Myocyte (in vitro differentiated cells): ENCODE measurements at regions not wholly inside any gene's neighbourhood (a gene's known extent, or its start where the extent isn't known, plus 50 kb on each side); places are given as distances from the start of the nearest gene placed in this dataset.

ENCODE experiments used
- DNase-seq: peaks from one replicate; pipeline ENCODE4 v3.0.0-alpha.2; 2012; ENCODE audit warnings: low read depth

- DNase-seq: no peak
Observed at GRCh38 chr7:79723833-79724618, 270.6 kb upstream of the MAGI2 start.

DNA sequence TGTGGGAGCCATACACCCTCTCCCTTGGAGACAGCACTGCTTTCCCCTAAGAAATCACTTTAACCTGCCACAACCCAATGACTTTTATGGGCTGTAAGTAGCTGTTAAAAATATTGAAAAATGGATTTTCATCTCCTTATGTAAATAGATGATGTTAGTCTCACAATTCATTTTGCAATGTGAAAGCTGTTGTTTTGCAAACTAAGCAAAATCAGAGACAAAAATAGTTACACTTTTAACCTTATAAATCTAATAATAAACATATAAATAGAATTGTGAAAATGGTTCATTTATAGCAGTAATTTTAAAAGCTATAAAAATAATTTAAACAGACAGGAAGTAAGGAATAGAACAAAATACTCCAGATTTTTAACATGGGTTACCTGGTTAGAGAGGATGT is 268.8 kb upstream of the MAGI2 start:
- DNase-seq: no peak

GRCh38 chr7:79719216-79719615 is 265.7 kb upstream of the MAGI2 start:
- DNase-seq: no peak

DNA sequence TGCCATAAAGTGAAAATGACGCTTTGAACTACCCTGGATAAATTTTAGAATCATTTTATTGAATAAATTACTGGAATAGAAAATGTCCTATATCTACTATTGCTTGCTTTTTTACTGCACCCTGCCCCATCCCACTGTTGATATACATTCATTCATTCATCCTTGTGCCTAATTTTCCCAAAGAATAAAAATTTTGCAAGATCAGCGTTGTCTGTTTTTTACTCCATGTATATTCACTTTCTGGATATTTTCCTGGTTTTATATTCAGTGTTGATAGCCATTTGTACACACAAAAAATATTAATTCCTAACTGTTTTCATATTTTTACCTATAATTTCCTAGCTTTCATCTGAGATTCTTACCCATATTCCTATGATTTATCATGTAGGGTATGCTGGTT is 262.9 kb upstream of the MAGI2 start:
- no peak for DNase-seq

GRCh38 chr7:79714081-79714480 is 260.6 kb upstream of the MAGI2 start:
- DNase-seq: no peak

DNA sequence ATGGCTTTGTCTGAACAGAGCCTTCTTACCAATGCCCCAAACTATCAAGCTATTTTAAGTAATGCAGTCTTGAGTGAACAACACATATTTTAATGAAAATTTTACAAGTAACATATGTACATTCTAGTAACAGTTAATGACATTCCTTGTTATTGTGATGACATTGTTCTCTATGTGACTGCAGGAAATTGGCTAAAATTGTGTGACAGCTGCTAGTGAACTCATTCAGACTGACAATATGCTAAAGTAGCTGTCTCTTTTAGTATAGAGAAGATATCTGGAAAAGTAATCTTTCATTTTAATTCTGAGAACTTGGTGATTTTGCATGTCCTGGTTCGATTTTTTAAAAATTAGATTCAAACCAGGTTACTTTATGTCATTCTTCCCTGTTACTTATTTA is 259.8 kb upstream of the MAGI2 start:
- DNase-seq: no peak

DNA sequence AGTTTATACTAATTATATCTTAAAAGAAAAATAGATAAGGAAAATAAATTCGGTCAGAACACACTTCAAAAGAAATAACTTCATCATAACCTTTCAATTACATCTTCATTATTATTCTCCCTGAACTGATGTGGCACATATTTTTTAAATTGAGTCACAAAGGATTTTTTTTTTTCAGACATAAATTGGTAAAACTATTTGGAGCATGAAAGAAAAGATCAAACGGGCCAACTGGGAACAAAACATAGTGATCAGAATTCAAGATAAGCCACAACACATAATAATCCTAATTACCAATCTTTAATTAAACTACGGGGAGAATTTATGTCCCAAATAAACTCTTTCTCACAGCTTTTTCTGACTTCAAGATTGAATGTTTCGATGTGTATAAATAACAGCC is 258.2 kb upstream of the MAGI2 start:
- DNase-seq: no peak

DNA sequence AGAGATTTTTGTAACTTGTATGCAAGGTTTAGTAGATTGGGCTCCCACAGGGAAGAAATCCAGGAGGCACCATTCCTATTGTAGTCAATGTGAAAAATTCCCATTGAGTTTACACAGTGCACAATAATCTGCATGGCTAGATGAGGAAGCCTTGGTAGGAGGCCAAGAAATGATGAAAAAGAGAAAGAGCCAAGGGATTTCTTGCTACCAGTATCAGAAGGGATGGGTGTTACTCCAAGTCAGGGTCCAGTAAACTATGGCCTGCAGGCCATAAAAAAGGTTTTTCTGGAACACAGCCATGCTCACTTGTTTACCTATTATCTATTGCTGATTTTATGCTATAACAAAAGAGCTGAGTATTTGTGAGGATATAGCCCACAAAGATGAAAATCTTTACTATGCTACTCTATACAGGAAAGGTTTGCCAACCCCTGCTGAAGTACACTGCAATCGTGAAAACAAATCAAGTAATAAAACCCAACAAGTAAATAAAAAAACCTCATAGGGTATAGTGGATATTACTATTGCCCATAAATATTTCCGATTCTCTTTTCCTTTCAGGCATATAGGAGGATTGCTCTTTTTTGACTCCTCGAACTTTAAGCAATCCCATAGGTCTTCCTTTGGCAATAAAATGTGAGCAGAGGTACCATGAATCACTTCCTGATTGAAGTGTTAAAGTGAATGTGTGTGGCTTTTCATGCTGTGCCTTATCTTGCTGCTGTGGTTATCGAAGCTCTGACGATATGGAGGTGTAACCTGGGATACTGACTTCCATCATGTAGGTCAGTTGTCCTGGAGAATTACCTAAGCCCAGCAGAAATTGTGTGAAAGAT is 256.3 kb upstream of the MAGI2 start:
- DNase-seq: no peak

- DNase-seq: no peak
Observed at GRCh38 chr7:79702116-79702515, 248.6 kb upstream of the MAGI2 start.

DNA sequence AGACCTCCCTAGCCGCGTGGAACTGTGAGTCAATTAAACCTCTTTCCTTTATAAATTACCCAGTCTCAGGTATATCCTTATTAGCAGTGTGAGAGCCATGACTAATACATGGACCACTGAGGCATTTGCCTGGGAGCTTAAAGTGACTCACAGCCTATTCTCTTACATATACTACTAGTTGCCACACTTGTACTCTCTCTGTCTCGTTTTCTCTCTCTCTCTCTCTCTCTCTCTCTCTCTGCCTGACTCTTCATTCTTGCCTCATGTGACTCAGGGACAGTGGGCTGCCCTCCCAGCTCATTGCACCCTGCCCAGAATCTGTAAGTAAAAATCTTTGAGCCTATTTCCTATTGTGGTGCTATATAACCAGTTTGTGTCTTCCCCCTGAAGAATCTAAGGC is 238.5 kb upstream of the MAGI2 start:
- DNase-seq: peak; percentile 12

GRCh38 chr7:79691074-79691473 is 237.6 kb upstream of the MAGI2 start:
- DNase-seq: no peak

DNA sequence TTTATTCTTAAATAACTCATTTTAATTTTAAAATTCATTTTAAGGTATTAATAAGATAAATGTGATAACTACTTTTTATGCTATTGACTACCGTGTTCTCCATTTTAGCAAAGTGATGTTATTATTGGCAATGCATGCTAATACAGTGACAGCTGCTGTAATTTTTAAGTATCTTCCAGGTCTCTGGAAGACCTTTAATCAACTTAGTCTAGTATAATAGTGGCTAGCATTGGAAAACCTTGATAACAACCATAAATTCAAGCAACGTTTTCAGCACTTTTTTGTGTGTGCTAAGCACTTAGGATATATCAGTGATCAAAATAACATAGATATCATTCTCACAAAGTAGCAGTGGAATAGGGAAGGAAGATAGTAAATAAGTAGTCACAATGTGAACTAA is 230.9 kb upstream of the MAGI2 start:
- DNase-seq: no peak

DNA sequence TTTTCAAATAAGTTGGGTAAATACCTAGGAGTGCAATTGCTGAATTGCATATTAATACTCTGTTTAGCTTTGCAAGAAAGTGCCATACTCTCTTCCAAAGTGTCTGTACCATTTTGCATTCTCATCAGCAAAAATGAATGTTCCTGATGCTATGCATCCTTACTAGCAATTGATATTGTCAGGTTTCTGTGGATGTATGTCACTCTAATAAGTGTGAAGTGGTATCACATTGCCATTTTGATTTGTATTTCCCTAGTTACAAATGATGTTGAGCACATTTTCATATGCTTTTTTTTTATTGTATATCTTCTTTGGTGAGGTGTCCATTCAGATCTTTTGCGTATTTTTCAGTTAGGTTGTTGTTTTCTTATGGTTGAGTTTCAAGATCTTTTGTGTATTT is 230.4 kb upstream of the MAGI2 start:
- no peak for DNase-seq

DNA sequence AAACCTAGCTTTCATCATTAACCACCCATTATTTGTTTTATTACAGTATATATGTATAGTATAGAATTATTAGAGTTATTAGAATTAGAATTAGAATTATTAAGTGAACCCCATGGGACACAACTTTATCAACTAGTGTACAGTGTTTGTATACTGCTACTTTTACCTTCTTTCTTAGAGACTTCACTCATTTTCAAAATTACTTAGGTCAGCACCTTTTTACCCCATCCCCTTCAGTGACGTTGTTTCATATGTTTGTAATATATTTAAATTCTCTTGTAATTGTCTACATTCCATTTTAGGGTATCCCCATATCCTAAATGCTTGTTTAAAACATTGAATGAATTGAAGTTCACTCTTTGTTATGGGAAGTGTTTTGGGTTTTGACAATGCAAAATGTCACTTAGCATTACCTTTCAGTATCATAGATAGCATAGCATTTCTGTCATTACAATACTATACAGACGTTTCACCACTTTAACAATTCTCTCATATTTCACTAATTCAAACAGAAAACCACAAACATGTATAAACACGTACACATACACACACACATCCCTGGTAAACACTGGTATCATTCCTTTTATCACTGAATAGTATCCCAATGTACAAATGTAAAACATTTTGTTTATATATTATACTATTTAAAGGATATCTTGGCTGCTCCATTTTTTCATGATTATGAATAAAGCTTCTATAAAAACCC is 229.9 kb upstream of the MAGI2 start:
- no peak for DNase-seq

DNA sequence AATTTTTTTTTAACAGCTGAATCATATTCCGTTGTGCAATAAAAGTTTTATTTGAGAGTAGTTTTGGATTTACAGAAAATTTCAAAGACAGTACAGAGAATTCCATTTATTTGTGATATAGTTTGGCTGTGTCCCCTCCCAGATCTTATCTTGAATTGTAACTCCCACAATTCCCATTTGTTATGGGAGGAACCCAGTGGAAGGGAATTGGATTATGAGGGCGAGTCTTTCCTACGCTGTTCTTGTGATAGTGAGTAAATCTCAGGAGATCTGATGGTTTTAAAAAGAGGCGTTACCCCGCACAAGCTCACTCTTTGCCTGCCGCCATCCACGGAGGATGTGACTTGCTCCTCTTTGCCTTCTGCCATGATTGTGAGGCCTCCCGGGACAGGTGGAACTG is 228.0 kb upstream of the MAGI2 start:
- no peak for DNase-seq

DNA sequence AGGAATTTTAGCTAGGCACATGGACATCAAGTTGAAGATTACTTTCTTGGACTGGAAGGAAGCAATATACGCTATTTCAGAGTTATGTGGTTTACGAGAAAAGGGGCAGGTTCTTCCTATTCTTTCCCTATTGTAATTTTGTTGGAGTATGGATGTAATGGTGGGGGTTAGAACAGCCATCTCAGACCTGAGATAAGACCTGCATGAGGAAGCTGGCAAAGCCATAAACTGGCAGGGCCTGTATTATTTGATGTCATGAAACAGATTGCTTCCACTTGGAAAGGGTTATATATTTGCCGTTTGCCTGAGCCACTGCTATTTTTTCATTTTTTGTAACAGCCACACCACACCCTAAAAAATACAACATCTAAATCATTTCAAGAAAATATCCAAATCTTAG is 220.5 kb upstream of the MAGI2 start:
- DNase-seq: no peak

GRCh38 chr7:79673421-79673820 is 220.0 kb upstream of the MAGI2 start:
- no peak for DNase-seq

DNA sequence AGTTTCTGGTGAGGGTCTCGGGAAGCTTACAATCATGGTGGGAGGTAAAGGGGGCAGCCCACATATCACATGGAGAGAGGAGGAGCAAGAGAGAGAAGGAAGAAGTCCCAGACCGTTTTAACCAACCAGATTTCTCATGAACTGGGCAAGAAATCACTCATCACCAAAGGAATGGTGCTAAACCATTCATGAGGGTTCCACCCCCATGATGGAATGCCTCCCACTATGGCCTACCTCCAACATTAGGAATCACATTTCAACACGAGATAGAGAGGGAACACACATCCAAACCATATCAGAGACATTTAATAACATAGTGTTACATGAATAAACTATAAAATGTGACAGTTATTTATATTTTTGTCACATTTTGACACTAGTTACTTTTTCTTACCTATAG is 214.8 kb upstream of the MAGI2 start:
- peak; percentile 72 for DNase-seq

GRCh38 chr7:79666472-79666871 is 213.0 kb upstream of the MAGI2 start:
- DNase-seq: no peak

GRCh38 chr7:79664884-79665676 is 211.6 kb upstream of the MAGI2 start:
- DNase-seq: peak; percentile 78

- no peak for DNase-seq
Observed at GRCh38 chr7:79658304-79658703, 204.8 kb upstream of the MAGI2 start.
